ENCODE measurements at regions not wholly inside any gene's neighbourhood (a gene's known extent, or its start where the extent isn't known, plus 50 kb on each side); places are given as distances from the start of the nearest gene placed in this dataset.

- DNase-seq = peak; percentile 12
Measured at GRCh38 chr2:145715601-145716000, 1195.7 kb upstream of the ZEB2 start.

- no peak for DNase-seq
Measured at GRCh38 chr2:145710303-145710702, 1190.4 kb upstream of the ZEB2 start.

DNA sequence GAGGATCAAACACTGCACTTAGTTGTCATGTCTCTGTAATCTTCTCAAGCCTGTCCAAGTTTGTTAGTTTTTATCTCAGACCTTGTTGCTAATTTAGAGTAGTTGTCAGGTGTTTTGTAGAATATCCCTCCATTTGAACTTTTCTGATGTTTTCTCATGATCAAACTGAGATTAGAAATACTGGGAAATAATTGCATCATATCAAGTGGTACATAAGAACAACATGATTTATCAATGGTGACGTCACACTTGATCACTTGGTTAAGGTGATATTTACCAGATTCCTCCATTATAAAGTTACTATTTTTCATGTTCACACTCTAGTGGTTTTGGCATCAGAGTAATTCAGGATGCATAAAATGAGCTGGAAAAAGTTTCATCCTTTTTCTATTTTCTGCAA is 1182.4 kb upstream of the ZEB2 start:
- no peak for DNase-seq

- peak; percentile 23 for DNase-seq
Measured at GRCh38 chr2:145692971-145693478, 1173.1 kb upstream of the ZEB2 start.

- no peak for DNase-seq
Measured at GRCh38 chr2:145691659-145692058, 1171.7 kb upstream of the ZEB2 start.

GRCh38 chr2:145690183-145690778 is 1170.4 kb upstream of the ZEB2 start:
- no peak for DNase-seq

GRCh38 chr2:145689277-145689676 is 1169.4 kb upstream of the ZEB2 start:
- DNase-seq = no peak

DNA sequence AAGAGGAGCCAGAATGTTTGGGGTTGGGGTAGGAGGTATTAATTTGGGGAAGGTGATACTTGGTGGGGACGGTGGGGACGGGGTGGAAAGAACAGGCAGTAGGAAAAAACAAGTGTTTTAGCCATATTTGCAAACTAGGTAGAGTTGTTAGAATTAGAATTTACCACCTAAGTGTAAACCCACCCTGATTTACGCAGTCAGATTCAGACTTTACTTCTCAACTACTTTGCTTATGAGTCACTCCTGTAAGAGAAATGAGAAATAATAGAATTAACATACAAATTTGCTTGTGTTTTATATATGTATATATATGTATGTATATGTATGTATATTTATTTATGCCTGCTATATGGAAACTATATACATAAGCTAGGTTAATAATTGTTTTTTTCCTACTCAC is 1168.2 kb upstream of the ZEB2 start:
- DNase-seq = no peak

- DNase-seq = no peak
Measured at GRCh38 chr2:145687442-145688134, 1167.7 kb upstream of the ZEB2 start.

GRCh38 chr2:145685383-145686050 is 1165.6 kb upstream of the ZEB2 start:
- no peak for DNase-seq

GRCh38 chr2:145682546-145683157 is 1162.7 kb upstream of the ZEB2 start:
- DNase-seq = peak; percentile 9

DNA sequence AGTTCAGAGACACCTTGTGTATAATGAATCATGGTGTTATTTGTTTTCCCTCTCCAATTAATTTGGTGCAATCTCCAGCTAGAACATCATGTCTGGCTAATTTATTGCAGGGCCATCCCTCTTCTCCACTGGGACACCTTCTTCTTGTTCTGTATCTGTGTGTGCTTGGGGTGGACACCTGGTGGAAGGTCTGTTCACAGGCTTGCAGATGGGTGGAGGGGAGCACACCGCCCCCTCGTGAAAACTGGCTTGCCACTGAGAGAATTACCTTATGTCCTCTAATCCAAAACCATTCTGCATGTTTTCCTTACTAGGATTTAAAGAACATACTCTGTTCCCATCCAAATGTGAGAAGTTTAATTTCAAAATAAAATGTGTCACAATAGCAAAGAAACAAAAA is 1160.4 kb upstream of the ZEB2 start:
- no peak for DNase-seq

GRCh38 chr2:145677371-145677770 is 1157.5 kb upstream of the ZEB2 start:
- DNase-seq = no peak

GRCh38 chr2:145674705-145675104 is 1154.8 kb upstream of the ZEB2 start:
- DNase-seq = no peak

DNA sequence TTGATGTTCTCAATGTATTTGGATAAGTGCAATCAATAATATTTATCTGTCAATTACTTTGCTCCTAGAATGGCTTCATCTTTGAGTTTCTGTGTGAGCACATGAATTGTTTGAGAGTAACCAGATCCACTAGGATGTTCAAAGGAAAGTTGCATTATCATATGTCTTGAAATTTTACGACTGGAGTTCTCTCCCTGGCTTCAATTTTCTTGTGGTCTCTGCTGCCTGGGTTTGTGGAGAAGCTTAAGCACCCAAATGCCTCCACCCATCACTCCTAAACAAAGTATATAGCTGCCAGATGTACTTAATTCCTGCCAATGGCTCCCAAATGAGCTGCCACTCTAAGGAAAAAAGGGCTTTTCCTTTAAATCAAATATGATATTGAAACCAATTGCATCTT is 1149.4 kb upstream of the ZEB2 start:
- no peak for DNase-seq

- DNase-seq = no peak
Measured at GRCh38 chr2:145666552-145666951, 1146.6 kb upstream of the ZEB2 start.

DNA sequence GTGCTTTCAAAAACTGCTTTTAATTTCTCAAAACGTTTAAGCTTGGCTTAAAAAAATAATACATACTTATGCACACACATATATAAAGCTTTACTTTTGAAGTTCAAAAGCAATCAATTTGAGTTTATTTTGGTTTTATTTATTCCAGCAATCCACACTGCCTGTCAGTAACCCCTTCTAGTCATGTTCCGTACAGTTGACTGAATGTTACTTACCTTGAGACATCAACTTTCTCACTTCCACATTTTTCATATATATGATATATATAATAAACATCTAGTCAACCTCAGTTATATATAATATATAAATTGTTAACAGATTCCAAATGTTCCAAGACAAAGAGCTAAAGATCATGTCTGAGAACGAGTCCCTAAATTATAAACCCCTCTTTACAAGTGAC is 1137.3 kb upstream of the ZEB2 start:
- DNase-seq = no peak

- DNase-seq = no peak
Measured at GRCh38 chr2:145655165-145655765, 1135.3 kb upstream of the ZEB2 start.

- no peak for DNase-seq
Measured at GRCh38 chr2:145654746-145655145, 1134.8 kb upstream of the ZEB2 start.

DNA sequence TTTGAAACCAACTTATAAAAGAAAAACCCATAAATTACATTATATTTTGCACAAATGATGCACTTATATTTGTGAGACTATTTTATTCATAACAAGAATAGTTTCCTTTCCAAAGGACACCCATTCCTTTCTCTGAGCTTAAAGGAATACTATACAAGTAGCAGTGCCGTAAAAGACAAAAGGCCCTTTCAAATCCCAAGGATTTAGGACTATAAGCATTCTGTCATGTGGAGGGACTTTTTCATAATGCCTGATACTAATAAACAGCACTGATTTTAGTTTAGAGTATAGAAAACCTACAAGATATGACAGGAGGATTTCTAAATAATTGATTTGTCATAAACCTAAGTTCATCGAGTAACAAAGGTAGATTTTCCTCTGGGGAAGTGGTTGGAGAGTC is 1134.2 kb upstream of the ZEB2 start:
- no peak for DNase-seq

DNA sequence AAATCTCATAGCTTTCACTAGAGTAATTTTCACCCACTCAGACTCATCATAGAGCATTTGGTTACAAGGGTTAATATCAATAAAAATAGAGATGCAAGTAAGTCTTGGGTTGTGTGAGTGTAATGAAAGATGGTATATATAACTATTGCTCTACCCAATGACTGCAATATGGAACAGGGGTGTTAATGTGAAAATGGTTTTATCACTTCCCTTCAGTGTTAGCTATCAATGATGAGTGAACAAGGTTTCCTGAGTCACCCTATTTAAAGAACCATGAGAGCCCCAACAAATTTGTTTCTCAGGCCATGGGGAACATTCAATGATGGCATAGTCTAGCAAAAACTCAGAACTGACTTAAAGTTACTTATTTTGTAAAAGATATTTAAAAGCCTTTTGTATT is 1133.6 kb upstream of the ZEB2 start:
- no peak for DNase-seq

GRCh38 chr2:145652571-145653545 is 1132.9 kb upstream of the ZEB2 start:
- peak; percentile 86 for DNase-seq
